22Rv1 (cell line): ENCODE measurements at regions not wholly inside any gene's neighbourhood (a gene's known extent, or its start where the extent isn't known, plus 50 kb on each side); places are given as distances from the start of the nearest gene placed in this dataset.
"Not testable (repeated sequence)": the region's sequence is repeated elsewhere in the genome, so short reads cannot be mapped to it uniquely, and the experiment has no call there.

Experiments used
- H3K27ac ChIP-seq: fragments of 450-650 bp; 2 replicates; pipeline ENCODE4 v1.5.1; 2017
- CTCF ChIP-seq: fragments of 450-650 bp; IDR thresholded peaks from 2 replicates; pipeline ENCODE4 v1.5.1; 2017; ENCODE audit warnings: mild to moderate bottlenecking
- ZFX ChIP-seq: fragments of 450-650 bp; IDR thresholded peaks from 2 replicates; pipeline ENCODE4 v1.6.1; 2017; ENCODE audit warnings: antibody characterized with exemption, borderline replicate concordance

DNA sequence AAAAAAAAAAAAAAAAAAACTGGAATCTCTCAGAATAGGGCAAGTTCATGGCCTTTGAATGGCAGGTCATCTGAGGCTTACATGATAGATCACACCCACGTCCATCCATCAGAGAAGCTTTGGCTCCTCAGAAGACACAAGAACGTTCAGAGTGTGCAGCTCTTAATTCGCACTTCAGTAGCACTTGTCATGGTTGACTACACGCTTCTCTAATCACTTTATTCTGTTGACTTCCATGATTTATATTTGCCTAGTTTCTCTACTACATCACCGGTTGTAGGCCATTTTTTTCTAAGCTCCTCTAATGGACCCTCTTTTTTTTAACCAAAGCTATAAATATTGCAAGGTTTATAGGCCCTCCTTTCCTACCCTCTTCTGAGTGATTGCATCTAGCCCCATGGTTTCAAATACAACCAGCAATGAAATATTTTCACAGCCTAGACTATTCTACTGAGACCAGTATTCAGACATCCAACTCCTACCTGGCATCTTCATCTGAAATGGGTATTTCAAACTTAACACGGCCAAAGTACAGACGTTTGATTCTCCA is 305.4 kb upstream of the CELF2 start:
- H3K27ac ChIP-seq: no peak overlapping the region
- TF ChIP-seq ZFX (no peak), CTCF (no peak)

- TF ChIP-seq CTCF (no peak), ZFX (no peak)
- no peak overlapping the region for H3K27ac ChIP-seq
These were observed 303.3 kb upstream of the CELF2 start for GRCh38 chr10:10714327-10714726.

- no peak overlapping the region for H3K27ac ChIP-seq
These were observed 300.7 kb upstream of the CELF2 start for GRCh38 chr10:10716972-10717371.

GRCh38 chr10:10722422-10722821 is 295.2 kb upstream of the CELF2 start:
- H3K27ac ChIP-seq: no peak overlapping the region
- TF ChIP-seq ZFX (no peak), CTCF (no peak)

More at GRCh38 chr10:10716972-10717371, 300.7 kb upstream of the CELF2 start:
- TF ChIP-seq ZFX: no peak
- TF ChIP-seq CTCF: no peak

DNA sequence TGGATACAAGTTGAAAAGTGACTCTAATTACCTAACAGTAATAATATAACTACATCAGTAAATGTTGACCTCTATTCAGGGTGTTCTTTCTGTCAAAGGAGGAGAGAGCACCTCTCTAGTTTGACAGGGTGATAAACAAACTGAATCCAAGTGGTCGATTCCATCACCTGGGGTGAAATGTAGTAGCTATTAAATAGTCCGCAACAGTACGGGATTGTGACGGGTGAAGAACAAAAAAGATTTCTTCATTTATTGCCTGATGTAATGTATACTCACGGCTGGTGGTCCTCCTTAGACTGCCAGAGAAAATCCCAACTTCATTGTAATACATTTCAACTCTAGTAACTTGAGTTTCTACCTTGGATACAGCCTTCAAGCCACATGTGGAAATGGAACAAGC is 292.5 kb upstream of the CELF2 start:
- H3K27ac ChIP-seq: no peak overlapping the region
- TF ChIP-seq ZFX: no peak
- TF ChIP-seq CTCF: no peak

GRCh38 chr10:10726101-10726500 is 291.6 kb upstream of the CELF2 start:
- TF ChIP-seq ZFX (no peak), CTCF (no peak)
- no peak overlapping the region for H3K27ac ChIP-seq

- H3K27ac ChIP-seq: not testable (repeated sequence)
These were observed 290.3 kb upstream of the CELF2 start for GRCh38 chr10:10727411-10727810.

DNA sequence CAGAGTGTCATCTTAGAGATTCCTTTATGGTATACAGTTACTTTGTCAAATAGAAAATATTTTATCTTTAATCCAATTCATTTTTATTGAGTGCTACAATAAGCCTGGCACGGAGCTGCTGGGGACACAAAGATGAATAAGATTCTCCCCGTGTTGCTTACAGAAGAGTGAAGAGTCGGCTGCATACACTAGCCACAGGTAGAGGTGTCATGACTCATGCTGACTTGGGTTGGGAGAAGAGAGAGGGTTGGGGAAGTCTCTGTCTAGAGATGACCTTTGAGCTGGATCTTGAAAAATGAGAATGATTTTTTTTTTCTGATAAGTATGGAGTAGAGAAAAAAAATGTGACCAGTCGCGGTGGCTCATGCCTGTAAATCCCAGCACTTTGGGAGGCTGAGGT is 289.9 kb upstream of the CELF2 start:
- H3K27ac ChIP-seq: no peak overlapping the region
- no peak for TF ChIP-seq ZFX
